Stimulated activated naive B cell treated with anti-CD40 and anti-IgM and Interleukin-4, amounts not matched to agents 10 μg/mL and 1 μg/mL and 100 μg/mL, for 72 hours (primary cell): ENCODE measurements at regions not wholly inside any gene's neighbourhood (a gene's known extent, or its start where the extent isn't known, plus 50 kb on each side); places are given as distances from the start of the nearest gene placed in this dataset.

Source experiments
- ATAC-seq, 2 donors: fragments of 150-1000 bp; cut with Tn5 transposase; replicated peaks; 2 replicates each; pipeline ENCODE4 v1.10.0; 2021; ENCODE audit warnings: moderate library complexity in 1 of 2
- DNase-seq: peaks from one replicate; pipeline ENCODE4 v3.0.0; 2021
- H3K27ac Mint-ChIP-seq: one replicate; pipeline ENCODE4 v1.8.0; 2022; ENCODE audit warnings: mild to moderate bottlenecking, mixed read lengths
- H3K27me3 Mint-ChIP-seq, 2 donors: one replicate each; pipeline ENCODE4 v1.8.0; 2022; ENCODE audit warnings: mixed read lengths in 2 of 2
- H3K36me3 Mint-ChIP-seq, 2 donors: one replicate each; pipeline ENCODE4 v1.8.0; 2022; ENCODE audit warnings: mixed read lengths in 2 of 2, mild to moderate bottlenecking in 1 of 2
- H3K4me1 Mint-ChIP-seq, 2 donors: one replicate each; pipeline ENCODE4 v1.8.0; 2022; ENCODE audit warnings: mixed read lengths in 2 of 2, mild to moderate bottlenecking in 1 of 2
- H3K4me3 Mint-ChIP-seq, 2 donors: one replicate each; pipeline ENCODE4 v1.8.0; 2022; ENCODE audit warnings: mild to moderate bottlenecking in 2 of 2, mixed read lengths in 2 of 2, moderate library complexity in 1 of 2
- H3K9me3 Mint-ChIP-seq, 2 donors: one replicate each; pipeline ENCODE4 v1.8.0; 2022; ENCODE audit warnings: mixed read lengths in 2 of 2, mild to moderate bottlenecking in 1 of 2

DNA sequence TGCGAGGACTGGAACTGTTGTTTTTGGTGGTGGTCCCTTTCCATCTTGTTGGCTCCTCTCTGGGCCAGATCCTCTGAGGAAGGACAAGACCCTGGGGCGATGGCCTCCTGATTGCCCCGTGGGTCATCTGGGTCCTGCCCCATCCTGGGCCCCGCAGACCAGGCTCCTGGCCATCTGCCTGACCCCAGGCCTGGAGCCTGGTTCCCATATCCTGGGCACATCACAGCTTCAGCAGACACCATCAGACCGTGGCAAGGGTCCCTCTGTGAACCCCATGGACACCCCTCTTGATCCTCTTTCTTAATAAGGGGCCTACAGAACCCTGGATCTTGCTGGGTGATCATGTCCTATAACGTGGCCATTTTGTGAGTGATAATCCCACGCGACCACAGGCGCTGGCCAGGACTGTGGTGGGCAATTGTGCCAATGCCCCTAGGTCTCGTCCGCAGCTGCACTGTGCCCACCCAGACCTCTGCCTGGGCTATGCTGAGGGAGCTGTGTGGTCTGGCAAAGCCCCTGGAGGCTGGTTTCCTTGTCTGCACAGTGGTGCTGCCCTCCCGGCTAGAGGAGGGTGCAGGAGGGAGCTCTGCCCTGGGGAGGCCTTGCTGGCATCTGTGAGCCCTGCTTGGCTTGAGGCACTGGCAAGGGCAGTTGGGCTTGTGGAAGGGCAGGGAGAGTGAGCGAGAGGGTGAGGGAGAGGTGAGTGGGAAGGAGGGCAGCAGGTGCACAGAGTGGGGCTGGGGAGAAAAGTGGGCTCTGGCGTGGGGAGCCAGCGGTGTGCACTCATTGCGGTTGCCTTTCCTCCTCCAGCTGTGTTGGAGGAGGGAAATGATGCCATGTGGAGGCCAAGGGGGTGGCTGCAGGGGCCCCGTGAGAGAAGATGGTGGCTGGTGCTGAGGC, 53.1 kb upstream of the PRR23E start:
- ATAC-seq (no peak), DNase-seq (no peak)
- Mint-ChIP-seq H3K9me3 (peaks cover 5 to 9% of the 10 kb centered on the region in 2 donors), H3K27me3 (peaks cover 35 to 41% of the 10 kb centered on the region in 2 donors), H3K27ac (no peak overlapping the region), H3K4me1 (peaks cover 3 to 4% of the 10 kb centered on the region in 2 donors), H3K36me3 (no peaks in the 10 kb centered on the region), H3K4me3 (no peak overlapping the region)

DNA sequence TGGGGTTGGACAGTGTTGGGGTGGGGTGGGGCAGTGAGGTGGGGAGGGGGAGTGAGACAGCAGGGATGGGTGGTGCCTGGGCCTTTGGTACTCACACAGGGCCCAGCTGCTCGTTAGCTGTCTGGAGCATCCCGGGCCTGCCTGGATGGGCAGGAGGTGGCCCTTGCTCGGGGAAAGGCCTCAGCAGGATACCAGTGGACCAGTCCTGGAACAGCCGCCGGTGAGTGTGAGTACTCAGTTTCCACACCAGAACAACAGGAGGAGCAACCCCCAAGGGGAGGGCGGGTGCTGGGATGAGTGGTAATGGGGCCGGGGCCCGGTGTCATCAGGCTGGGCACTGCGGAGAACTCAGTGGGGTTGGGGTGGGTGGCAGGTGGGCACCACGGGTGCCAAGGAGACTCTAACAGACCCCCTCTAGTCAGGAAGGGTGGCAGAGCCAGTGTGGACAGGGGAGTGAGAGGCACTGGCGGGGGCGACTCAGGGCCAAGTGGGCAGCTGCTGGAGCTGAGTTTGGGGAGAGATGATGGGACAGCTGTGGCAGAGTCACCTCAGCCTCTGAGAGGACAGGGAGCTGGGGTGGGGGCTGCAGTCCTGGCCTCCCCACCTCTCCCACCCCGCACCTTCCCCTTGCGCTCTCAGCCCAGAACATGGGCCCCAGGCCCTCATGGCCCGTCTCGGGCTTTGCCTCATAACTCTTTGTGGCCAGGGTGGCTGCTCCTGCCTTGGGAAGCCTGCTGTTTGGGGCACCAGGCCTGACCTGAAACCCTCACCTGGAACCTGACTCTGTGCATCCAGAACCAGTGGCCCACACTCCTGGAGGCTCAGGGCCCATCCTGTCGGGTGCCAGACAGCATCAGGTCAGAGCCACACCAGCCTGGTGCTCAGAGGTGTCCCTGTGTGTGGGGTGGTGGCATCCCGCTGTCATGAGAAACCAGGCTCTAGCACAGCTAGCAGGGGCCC, 52.1 kb upstream of the PRR23E start:
- H3K27ac Mint-ChIP-seq: no peak overlapping the region
- H3K36me3 Mint-ChIP-seq: no peaks in the 10 kb centered on the region
- peaks cover 32% of the 10 kb centered on the region in 2 donors for H3K27me3 Mint-ChIP-seq
- H3K4me3 Mint-ChIP-seq: no peak overlapping the region
- ATAC-seq (no peak), DNase-seq (no peak)
- peaks cover under 1 to 1% of the 10 kb centered on the region in 2 donors for H3K4me1 Mint-ChIP-seq
- H3K9me3 Mint-ChIP-seq: peaks cover 5 to 9% of the 10 kb centered on the region in 2 donors

DNA sequence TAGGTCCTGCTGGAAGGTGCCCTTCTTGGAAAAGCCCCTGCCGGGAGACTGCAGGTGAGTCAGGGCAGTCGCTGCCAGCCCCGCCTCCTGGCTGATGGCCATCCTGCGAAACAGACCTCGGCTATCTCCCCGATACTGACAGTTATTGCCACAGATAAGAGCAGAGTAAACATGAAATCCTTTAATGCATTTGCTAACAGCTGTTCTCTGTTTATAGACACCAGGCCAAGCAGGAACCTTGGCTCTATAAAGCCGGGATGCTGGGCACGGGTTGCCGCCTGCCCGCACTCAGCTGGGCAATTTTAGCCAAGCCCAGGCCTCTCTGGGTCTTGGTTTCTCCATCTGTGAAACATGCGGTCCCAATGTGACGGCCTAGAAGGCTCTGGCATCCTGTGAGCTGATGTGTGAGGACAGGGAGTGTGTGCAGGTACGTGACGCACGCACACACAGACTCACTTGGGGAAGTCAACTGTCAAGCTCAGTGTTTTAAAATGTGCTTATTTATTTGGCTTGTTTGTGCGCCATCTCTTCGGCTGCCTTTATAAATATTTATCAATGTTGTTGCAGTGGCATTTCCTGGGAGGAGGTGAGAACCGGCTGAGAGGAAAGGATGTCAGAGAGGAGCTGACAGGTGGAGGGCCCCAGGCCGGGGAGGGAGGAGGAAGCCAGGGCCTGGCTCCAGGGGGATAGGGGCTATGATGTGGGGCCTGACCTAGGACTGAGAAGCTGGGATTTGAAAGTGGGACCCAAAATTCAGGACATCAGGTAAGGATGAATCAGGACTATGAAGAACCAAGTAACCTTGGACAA, 50.8 kb upstream of the PRR23E start:
- peaks cover 19 to 21% of the 10 kb centered on the region in 2 donors for H3K27me3 Mint-ChIP-seq
- no peak for ATAC-seq
- H3K36me3 Mint-ChIP-seq: no peaks in the 10 kb centered on the region
- H3K9me3 Mint-ChIP-seq: peaks cover 5 to 9% of the 10 kb centered on the region in 2 donors
- peaks cover 0 to 1% of the 10 kb centered on the region in 2 donors for H3K4me1 Mint-ChIP-seq
- no peak overlapping the region for H3K27ac Mint-ChIP-seq
- H3K4me3 Mint-ChIP-seq: no peak overlapping the region
- DNase-seq: no peak
